ENCODE measurements at regions not wholly inside any gene's neighbourhood (a gene's known extent, or its start where the extent isn't known, plus 50 kb on each side); places are given as distances from the start of the nearest gene placed in this dataset.

DNA sequence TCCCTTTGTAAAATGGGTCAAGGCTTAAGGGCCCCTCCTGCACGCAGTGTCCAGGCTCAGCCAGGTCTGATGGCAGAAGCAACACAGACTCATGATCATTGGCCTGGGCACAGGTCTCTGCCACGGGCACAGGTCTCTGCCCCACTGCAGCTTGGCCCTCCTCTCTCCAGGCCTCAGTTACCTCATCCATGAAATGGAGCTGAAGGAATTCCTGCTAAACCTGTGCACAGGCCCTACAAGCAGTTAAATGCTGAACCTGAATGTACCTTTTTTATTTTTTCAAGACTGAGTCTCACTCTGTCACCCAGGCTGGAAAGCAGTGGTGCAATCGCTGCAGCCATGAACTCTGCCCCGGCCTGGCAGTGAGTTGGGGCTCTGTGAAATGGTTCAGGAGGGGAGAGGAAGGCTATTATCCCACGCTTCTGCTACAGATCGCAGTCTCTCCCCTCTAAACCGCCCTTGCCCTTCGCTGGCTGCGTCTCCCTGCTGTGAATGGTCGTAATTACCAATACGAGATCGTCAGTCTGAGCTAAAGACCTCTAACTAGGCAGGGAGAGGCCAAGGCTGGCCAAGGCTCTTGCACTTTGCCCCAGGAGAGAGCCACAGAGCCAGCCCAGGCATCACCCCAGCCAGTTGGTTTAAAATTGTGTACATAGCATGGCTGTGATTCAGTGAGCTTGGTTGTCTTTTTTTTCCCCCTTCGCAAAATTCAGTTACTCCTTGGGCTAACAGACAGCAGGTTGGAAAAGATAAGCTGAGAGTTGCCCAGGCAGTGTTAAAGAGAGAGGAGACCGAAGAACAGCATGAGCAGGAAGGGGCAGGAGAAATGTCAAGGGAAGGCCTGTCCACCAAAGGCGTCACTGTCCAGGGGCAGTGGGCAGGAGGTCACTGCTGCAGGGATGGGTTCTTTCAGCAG lies 93.0 kb upstream of the KCTD7 start:
- DNase-seq (ENCODE audit: low read depth) = no peak
- TF ChIP-seq, protein P1, sequence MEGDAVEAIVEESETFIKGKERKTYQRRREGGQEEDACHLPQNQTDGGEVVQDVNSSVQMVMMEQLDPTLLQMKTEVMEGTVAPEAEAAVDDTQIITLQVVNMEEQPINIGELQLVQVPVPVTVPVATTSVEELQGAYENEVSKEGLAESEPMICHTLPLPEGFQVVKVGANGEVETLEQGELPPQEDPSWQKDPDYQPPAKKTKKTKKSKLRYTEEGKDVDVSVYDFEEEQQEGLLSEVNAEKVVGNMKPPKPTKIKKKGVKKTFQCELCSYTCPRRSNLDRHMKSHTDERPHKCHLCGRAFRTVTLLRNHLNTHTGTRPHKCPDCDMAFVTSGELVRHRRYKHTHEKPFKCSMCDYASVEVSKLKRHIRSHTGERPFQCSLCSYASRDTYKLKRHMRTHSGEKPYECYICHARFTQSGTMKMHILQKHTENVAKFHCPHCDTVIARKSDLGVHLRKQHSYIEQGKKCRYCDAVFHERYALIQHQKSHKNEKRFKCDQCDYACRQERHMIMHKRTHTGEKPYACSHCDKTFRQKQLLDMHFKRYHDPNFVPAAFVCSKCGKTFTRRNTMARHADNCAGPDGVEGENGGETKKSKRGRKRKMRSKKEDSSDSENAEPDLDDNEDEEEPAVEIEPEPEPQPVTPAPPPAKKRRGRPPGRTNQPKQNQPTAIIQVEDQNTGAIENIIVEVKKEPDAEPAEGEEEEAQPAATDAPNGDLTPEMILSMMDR (IDR thresholded peaks at IDR 0.05; ENCODE audit: low read depth, low read length) = no peak
- TF ChIP-seq, protein P2, sequence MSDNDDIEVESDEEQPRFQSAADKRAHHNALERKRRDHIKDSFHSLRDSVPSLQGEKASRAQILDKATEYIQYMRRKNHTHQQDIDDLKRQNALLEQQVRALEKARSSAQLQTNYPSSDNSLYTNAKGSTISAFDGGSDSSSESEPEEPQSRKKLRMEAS (IDR thresholded peaks at IDR 0.05; ENCODE audit: low read depth, low read length) = no peak
- no peak for TF ChIP-seq POLR2A (IDR thresholded peaks at IDR 0.05; ENCODE audit: extremely low read depth, insufficient read length)
- TF ChIP-seq MYC (IDR thresholded peaks at IDR 0.05; ENCODE audit: low read depth, low read length) = no peak
- H3K4me3 ChIP-seq (ENCODE audit: low read depth, low read length) = no peak overlapping the region

DNA sequence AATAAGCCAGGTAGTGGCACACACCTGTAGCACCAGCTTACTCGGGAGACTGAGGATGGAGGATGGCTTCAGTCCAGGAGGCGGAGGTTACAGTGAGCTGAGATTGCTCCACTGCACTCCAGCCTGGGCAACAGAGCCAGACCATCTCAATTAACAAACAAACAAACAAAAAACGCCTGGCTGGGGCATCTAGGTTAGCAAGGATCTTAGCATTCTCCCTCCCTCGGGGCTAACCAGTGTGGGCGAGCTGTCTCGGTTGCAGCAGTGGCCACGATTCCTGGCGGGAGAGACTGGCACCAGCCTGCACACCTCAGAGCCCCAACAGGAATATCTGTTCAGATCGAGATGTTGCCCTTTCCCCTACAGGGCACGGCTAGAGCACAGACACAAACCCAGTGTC lies 91.3 kb upstream of the KCTD7 start:
- DNase-seq (ENCODE audit: low read depth) = no peak
- no peak overlapping the region for H3K4me3 ChIP-seq (ENCODE audit: low read depth, low read length)
- TF ChIP-seq POLR2A (IDR thresholded peaks at IDR 0.05; ENCODE audit: extremely low read depth, insufficient read length) = no peak
- no peak for TF ChIP-seq MYC (IDR thresholded peaks at IDR 0.05; ENCODE audit: low read depth, low read length)
- TF ChIP-seq, protein P2 (IDR thresholded peaks at IDR 0.05; ENCODE audit: low read depth, low read length) = no peak
- TF ChIP-seq, protein P1 (IDR thresholded peaks at IDR 0.05; ENCODE audit: low read depth, low read length) = no peak

DNA sequence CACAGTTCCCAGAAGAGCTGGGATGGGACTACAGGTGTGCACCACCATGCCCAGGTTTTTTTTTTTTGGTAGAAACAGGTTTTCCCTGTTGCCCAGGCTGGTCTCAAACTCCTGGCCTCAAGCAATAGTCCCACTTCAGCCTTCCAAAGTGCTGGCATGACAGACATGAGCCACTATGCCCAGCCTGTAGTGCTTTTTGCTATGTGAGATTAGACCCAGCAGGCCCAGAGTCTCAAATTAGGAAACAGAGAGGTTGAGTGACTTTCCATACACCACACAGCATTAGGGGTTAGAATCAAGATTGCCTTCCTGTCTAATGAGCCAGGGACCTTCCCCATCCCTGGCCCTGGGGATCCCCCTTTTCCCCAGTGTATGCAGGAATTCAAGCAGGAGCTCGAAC lies 90.8 kb upstream of the KCTD7 start:
- DNase-seq (ENCODE audit: low read depth) = no peak
- no peak overlapping the region for H3K4me3 ChIP-seq (ENCODE audit: low read depth, low read length)
- TF ChIP-seq MYC (IDR thresholded peaks at IDR 0.05; ENCODE audit: low read depth, low read length) (no peak), POLR2A (IDR thresholded peaks at IDR 0.05; ENCODE audit: extremely low read depth, insufficient read length) (no peak)
- TF ChIP-seq, protein P1 (IDR thresholded peaks at IDR 0.05; ENCODE audit: low read depth, low read length) = no peak
- TF ChIP-seq, protein P2 (IDR thresholded peaks at IDR 0.05; ENCODE audit: low read depth, low read length) = no peak

DNA sequence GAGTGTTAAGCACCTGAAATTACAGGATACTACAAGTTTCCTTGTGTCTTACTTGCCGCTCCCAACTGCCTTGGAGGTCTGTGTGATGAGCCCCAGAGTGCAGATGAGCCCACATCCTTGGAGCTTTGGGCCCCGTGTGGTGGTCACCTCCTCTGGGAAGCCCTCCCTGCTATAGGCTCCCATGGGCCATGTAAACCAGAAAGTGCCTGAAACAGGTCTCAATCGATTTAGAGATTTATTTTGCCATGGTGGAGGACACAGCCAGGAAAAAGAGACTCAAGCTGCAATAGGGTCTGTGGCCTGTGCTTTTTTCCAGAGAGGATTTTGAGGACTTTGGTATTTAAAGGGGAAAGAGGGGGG lies 89.4 kb upstream of the KCTD7 start:
- H3K4me3 ChIP-seq (ENCODE audit: low read depth, low read length) = no peak overlapping the region
- DNase-seq (ENCODE audit: low read depth) = no peak
- TF ChIP-seq POLR2A (IDR thresholded peaks at IDR 0.05; ENCODE audit: extremely low read depth, insufficient read length) (no peak), MYC (IDR thresholded peaks at IDR 0.05; ENCODE audit: low read depth, low read length) (no peak)
- TF ChIP-seq, protein P1 (IDR thresholded peaks at IDR 0.05; ENCODE audit: low read depth, low read length) = no peak
- TF ChIP-seq, protein P2 (IDR thresholded peaks at IDR 0.05; ENCODE audit: low read depth, low read length) = no peak

DNA sequence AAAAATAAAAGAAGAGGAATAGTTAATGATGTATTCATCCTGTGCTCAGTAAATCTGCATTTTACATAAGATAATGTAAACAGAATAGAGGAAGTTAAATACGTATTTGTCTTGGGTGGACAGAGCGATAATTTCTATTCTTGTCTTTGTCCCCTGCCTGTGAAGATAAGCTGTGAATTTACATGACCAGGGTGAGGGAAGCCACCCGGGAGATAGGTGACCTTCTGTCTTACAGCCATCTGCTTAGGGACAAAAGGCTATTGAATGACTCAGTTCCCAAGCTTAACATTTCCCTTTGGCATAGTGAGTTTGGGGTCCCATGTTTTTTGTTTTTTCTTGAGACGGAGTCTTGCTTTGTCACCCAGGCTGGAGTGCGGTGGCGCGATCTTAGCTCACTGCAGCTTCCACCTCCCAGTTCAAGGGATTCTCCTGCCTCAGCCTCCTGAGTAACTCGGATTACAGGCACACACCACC lies 88.7 kb upstream of the KCTD7 start:
- no peak for DNase-seq (ENCODE audit: low read depth)
- TF ChIP-seq, protein P1 (IDR thresholded peaks at IDR 0.05; ENCODE audit: low read depth, low read length) = no peak
- TF ChIP-seq MYC (IDR thresholded peaks at IDR 0.05; ENCODE audit: low read depth, low read length) (no peak), POLR2A (IDR thresholded peaks at IDR 0.05; ENCODE audit: extremely low read depth, insufficient read length) (no peak)
- TF ChIP-seq, protein P2 (IDR thresholded peaks at IDR 0.05; ENCODE audit: low read depth, low read length) = no peak
- no peak overlapping the region for H3K4me3 ChIP-seq (ENCODE audit: low read depth, low read length)
